ENCODE measurements at regions not wholly inside any gene's neighbourhood (a gene's known extent, or its start where the extent isn't known, plus 50 kb on each side); places are given as distances from the start of the nearest gene placed in this dataset.

DNA sequence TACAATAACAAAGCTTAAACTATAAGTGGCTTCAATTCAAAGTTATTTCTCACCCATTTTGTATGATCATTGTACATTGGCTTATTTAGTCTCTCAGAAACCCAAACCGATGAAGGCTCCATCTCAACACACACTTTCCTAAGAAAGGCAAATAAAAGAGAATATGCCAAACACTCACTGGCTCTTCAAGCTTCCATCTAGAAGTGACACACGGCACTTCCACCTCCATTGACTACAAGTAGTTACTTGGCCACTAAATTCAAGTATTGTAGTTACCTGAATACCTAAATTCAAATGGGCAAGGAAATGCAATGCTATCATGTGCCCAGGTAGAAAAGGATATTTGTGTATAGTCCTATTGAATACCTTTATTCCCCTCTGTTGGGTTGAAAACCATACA lies 170.6 kb downstream of the OGFRL1 start:
- TF ChIP-seq, protein P1, sequence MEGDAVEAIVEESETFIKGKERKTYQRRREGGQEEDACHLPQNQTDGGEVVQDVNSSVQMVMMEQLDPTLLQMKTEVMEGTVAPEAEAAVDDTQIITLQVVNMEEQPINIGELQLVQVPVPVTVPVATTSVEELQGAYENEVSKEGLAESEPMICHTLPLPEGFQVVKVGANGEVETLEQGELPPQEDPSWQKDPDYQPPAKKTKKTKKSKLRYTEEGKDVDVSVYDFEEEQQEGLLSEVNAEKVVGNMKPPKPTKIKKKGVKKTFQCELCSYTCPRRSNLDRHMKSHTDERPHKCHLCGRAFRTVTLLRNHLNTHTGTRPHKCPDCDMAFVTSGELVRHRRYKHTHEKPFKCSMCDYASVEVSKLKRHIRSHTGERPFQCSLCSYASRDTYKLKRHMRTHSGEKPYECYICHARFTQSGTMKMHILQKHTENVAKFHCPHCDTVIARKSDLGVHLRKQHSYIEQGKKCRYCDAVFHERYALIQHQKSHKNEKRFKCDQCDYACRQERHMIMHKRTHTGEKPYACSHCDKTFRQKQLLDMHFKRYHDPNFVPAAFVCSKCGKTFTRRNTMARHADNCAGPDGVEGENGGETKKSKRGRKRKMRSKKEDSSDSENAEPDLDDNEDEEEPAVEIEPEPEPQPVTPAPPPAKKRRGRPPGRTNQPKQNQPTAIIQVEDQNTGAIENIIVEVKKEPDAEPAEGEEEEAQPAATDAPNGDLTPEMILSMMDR (IDR thresholded peaks at IDR 0.05) = no peak
- no peak for TF ChIP-seq POLR2A (IDR thresholded peaks at IDR 0.05)
